ENCODE measurements at regions not wholly inside any gene's neighbourhood (a gene's known extent, or its start where the extent isn't known, plus 50 kb on each side); places are given as distances from the start of the nearest gene placed in this dataset.
"Not testable (repeated sequence)": the region's sequence is repeated elsewhere in the genome, so short reads cannot be mapped to it uniquely, and the experiment has no call there.

GRCh38 chr11:15347969-15348734, 233.4 kb downstream of the INSC start:
- Mint-ChIP-seq H3K4me1 (peaks cover 2% of the 10 kb centered on the region), H3K27ac (no peak overlapping the region), H3K27me3 (ENCODE audit: insufficient read depth) (peaks cover 23% of the 10 kb centered on the region), H3K9me3 (peaks cover 3% of the 10 kb centered on the region), H3K36me3 (ENCODE audit: low read depth) (no peaks in the 10 kb centered on the region), H3K4me3 (no peak overlapping the region)
- no peak overlapping the region for H3K9ac ChIP-seq (ENCODE audit: extremely low read depth, low read length, poor library complexity, severe bottlenecking)
- DNase-seq, result no peak
- H3K27me3 ChIP-seq (ENCODE audit: control insufficient read depth, insufficient read depth, low read length, poor library complexity, severe bottlenecking), result peaks cover 23% of the 10 kb centered on the region
- no peak overlapping the region for H3K4me3 ChIP-seq (ENCODE audit: low read length)
- H3K4me1 ChIP-seq (ENCODE audit: control insufficient read depth, insufficient read depth, low read length), result no peaks in the 10 kb centered on the region
- H3K9me3 ChIP-seq (ENCODE audit: control insufficient read depth, low read length), result no peaks in the 10 kb centered on the region
- H3K27ac ChIP-seq (ENCODE audit: low read depth, low read length), result no peak overlapping the region
- no peak for TF ChIP-seq CTCF (conservative IDR thresholded peaks at IDR 0.05)
- 80% methylated on average over 1 to 2 of the region's 2 CpGs for WGBS, 2 experiments (ENCODE audit: insufficient coverage in 1 of 2, insufficient read length in 1 of 2)
- no peaks in the 10 kb centered on the region for H3K36me3 ChIP-seq (ENCODE audit: control insufficient read depth, insufficient read depth, low read length)

- Mint-ChIP-seq H3K27ac (no peak overlapping the region), H3K4me3 (no peak overlapping the region), H3K4me1 (no peaks in the 10 kb centered on the region), H3K9me3 (peaks cover 3% of the 10 kb centered on the region), H3K27me3 (ENCODE audit: insufficient read depth) (peaks cover 23% of the 10 kb centered on the region), H3K36me3 (ENCODE audit: low read depth) (no peaks in the 10 kb centered on the region)
- Histone ChIP-seq H3K9ac (ENCODE audit: extremely low read depth, low read length, poor library complexity, severe bottlenecking) (no peak overlapping the region), H3K36me3 (ENCODE audit: control insufficient read depth, insufficient read depth, low read length) (no peaks in the 10 kb centered on the region), H3K4me3 (ENCODE audit: low read length) (no peak overlapping the region), H3K9me3 (ENCODE audit: control insufficient read depth, low read length) (no peaks in the 10 kb centered on the region), H3K27me3 (ENCODE audit: control insufficient read depth, insufficient read depth, low read length, poor library complexity, severe bottlenecking) (peaks cover 22% of the 10 kb centered on the region), H3K27ac (ENCODE audit: low read depth, low read length) (no peak overlapping the region), H3K4me1 (ENCODE audit: control insufficient read depth, insufficient read depth, low read length) (no peaks in the 10 kb centered on the region)
- TF ChIP-seq CTCF (conservative IDR thresholded peaks at IDR 0.05), result no peak
- DNase-seq, result no peak
- 100% methylated on average over 1 of the region's 1 CpG; no CpG with 5 or more reads in 1 of the 2 experiments for WGBS, 2 experiments (ENCODE audit: insufficient coverage in 1 of 2, insufficient read length in 1 of 2)
Observed at GRCh38 chr11:15349413-15349812, 234.7 kb downstream of the INSC start.

- peaks cover 54% of the 10 kb centered on the region for H3K4me1 Mint-ChIP-seq
- TF ChIP-seq CTCF (conservative IDR thresholded peaks at IDR 0.05), result no peak
- H3K36me3 Mint-ChIP-seq (ENCODE audit: low read depth), result no peaks in the 10 kb centered on the region
- no peak overlapping the region for H3K4me3 ChIP-seq (ENCODE audit: low read length)
- H3K27ac ChIP-seq (ENCODE audit: low read depth, low read length), result no peak overlapping the region
- H3K27me3 ChIP-seq (ENCODE audit: control insufficient read depth, insufficient read depth, low read length, poor library complexity, severe bottlenecking), result no peaks in the 10 kb centered on the region
- H3K27me3 Mint-ChIP-seq (ENCODE audit: insufficient read depth), result no peaks in the 10 kb centered on the region
- no peak overlapping the region for H3K9ac ChIP-seq (ENCODE audit: extremely low read depth, low read length, poor library complexity, severe bottlenecking)
- H3K4me3 Mint-ChIP-seq, result no peak overlapping the region
- H3K27ac Mint-ChIP-seq, result no peak overlapping the region
- H3K9me3 ChIP-seq (ENCODE audit: control insufficient read depth, low read length), result no peaks in the 10 kb centered on the region
- DNase-seq, result no peak
- peaks cover 7% of the 10 kb centered on the region for H3K4me1 ChIP-seq (ENCODE audit: control insufficient read depth, insufficient read depth, low read length)
- H3K9me3 Mint-ChIP-seq, result peaks cover 2% of the 10 kb centered on the region
- no peaks in the 10 kb centered on the region for H3K36me3 ChIP-seq (ENCODE audit: control insufficient read depth, insufficient read depth, low read length)
- WGBS, 2 experiments (ENCODE audit: insufficient coverage in 1 of 2, insufficient read length in 1 of 2), result 89 to 97% methylated on average over 2 of the region's 2 CpGs
Observed at GRCh38 chr11:15361316-15361715, 246.6 kb downstream of the INSC start.

- H3K4me1 Mint-ChIP-seq, result peaks cover 70% of the 10 kb centered on the region
- not testable (repeated sequence) for H3K27me3 Mint-ChIP-seq (ENCODE audit: insufficient read depth); H3K9me3 Mint-ChIP-seq; H3K36me3 ChIP-seq (ENCODE audit: control insufficient read depth, insufficient read depth, low read length); H3K9ac ChIP-seq (ENCODE audit: extremely low read depth, low read length, poor library complexity, severe bottlenecking); H3K27ac ChIP-seq (ENCODE audit: low read depth, low read length); H3K27me3 ChIP-seq (ENCODE audit: control insufficient read depth, insufficient read depth, low read length, poor library complexity, severe bottlenecking); H3K36me3 Mint-ChIP-seq (ENCODE audit: low read depth); H3K4me3 Mint-ChIP-seq; H3K9me3 ChIP-seq (ENCODE audit: control insufficient read depth, low read length)
- peak overlapping the region; percentile 64 for H3K27ac Mint-ChIP-seq
- WGBS, 2 experiments (ENCODE audit: insufficient coverage in 1 of 2, insufficient read length in 1 of 2), result 53 to 59% methylated on average over 4 to 5 of the region's 5 CpGs
- Histone ChIP-seq H3K4me3 (ENCODE audit: low read length) (peak overlapping the region; percentile 20), H3K4me1 (ENCODE audit: control insufficient read depth, insufficient read depth, low read length) (peaks cover 10% of the 10 kb centered on the region)
- DNase-seq, result peak; percentile 79
Observed at GRCh38 chr11:15365286-15365685, 250.6 kb downstream of the INSC start.

Data from endodermal cell (in vitro differentiated cells).